Cerebellar cortex (tissue), 1 donor: ENCODE measurements at regions not wholly inside any gene's neighbourhood (a gene's known extent, or its start where the extent isn't known, plus 50 kb on each side); places are given as distances from the start of the nearest gene placed in this dataset.
A peak's percentile ranks its signal among the peaks of the same experiment; 100 is the strongest.
"Not testable (repeated sequence)": the region's sequence is repeated elsewhere in the genome, so short reads cannot be mapped to it uniquely, and the experiment has no call there.

ENCODE experiments used
- DNase-seq: peaks from one replicate; pipeline ENCODE4 v3.0.0-alpha.2; 2015; ENCODE audit warnings: low spot score

DNA sequence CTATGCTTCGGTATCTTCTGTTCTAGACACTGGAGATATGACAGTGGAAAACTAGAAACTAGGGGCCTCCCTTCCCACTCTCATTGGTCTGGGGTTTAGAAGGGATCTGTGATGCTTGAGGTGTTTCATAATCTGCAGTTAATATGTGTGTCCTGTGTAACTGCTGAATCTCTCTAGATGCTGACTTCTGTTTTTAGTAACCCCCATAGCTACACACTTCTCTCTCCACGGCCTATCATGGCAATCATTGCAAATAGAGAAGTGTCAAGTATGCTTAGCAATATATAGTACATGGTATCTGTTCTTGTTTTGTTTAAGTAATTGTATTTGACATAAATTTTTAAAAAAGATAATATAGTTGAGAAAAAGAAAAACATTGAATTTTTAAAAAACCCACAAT, 394.6 kb upstream of the MMS22L start:
- no peak for DNase-seq

DNA sequence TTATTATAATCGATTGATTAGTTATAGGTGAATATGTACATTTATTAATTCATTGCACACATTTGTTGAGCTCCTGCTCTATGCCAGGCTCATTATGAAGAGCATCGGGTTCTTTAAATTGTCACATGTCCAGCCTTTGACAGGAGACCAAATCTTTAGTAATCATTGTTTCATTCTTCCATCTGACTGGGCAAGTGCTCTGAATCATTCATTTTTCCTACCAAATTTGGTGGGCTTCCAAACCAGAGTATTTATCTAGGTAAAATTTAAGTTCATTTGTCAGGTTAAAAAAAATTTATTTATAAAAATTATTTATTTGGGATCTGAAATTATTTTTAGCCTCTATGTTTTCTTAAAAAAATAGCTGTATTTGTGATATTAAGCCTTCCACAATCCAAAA, 404.9 kb upstream of the MMS22L start:
- DNase-seq: no peak

DNA sequence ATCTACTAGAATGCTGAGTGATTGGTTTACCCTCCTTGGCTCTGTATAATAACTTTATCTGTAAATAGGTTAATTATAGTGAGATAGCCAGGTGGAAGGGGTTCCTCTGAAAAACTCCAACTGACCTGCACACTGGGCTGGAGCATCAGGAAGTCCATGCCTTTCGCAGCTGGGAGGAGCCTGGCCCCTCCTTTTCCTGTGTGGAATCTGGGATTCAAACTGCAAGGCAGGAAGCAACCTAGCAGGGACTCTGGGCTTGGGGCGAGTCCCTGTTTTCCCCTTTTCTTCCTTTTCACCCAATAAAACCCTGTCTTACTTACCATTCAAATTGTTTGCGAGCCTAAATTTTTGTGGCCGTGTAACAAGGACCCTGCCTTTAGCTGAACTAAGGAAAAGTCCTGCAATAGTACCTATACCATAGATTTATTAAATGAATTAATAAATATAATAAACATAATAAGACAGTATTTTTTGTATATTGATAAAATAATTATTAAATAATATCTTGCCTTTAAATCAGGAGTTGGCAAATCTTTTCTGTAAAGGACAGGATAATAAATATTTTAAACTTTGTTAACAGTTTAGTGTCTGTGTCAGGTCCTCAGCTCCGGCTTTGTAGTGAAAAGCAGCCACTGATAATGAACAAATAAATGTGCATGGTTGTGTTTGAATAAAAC, 406.2 kb upstream of the MMS22L start:
- DNase-seq: no peak

DNA sequence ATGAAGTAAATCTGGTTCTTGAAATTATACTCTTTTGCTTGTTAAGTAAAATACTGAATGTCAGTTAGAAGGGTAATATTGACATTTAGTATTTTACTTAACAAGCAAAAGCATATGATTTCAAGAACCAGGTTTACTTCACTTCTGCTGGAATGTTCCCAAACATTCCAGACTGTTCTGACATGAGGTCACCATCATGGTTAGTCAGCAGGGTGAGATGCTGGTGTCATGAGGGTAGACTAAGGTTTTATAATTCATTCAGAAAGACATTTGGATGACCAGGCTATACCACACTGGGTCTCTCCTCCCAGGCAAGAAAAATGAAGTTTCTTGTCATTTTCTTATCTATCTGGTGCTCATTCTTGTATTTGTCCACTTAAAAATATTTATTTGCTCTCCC, 414.4 kb upstream of the MMS22L start:
- DNase-seq: no peak

DNA sequence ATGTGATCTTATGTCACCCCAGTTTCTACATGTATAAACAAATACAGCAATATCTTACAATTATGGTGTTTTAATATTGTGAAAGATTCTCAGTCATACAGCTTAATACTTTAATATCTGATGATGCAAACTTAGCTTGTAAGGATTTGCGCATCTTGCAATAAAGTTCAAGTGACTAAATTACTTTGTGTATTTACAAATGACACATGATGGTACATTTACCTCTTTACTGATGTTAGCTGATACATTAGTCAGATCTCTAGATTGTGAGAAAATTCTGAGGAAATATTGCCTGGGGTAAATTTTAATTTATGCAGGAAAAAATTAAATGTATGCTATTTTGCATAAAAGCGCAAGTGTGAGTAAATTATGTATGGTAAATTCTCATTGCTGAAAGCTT, 418.8 kb upstream of the MMS22L start:
- DNase-seq: no peak

DNA sequence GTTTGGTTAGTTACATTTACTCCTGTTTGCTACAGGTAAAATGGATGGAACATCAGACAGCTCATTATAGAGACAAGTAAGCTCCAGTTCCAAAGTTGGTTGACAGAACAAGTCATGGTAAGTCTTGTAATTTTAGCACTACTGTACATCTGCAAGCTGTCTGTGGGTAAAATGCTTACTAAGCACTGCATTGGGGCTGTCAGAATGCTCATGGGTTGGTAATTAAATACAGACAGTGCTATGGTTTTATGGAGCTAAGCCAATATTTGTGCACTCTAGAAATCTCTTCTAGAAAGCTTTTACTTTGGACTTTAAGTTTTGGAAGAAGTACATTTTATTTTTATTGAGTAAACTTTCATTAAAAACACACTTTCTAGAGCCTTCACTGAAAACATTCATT, 419.2 kb upstream of the MMS22L start:
- no peak for DNase-seq

DNA sequence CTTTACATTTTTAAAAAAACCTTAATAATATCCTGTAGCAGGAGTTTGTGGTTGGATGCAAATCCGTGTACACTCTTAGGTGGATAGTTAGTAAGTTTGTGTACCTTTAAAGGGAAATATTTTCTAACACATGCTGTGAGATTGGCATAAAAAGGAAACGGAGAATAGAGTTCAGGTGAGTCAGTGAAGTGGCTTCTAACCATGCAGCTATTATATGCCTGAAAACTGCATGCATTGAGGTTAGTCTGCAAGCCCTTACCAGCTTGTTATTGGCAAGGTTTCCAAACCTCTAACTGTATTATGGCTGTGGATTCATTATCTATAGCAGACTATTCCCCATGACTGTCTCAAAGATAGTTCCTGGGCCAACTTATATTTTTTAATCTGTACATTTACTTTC, 420.6 kb upstream of the MMS22L start:
- no peak for DNase-seq

DNA sequence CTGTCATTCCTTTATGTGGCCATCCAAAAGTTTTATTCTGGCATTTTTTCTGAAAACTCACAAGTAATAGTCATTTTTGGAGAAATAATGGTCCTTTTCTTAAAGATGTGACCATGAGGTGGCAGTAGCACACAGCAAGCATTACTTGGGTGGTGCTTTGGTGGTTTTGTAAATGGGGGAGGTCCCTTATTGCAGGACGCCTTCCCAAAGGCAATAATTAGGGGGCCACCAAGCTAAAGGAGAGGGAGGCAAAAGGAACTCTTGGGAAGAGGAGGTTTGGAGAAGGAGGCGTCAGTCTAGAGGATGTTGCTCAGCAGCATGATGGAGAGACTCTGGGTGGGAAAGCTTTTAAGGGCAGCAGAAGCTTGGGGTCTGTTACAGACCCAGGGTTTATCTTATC, 422.6 kb upstream of the MMS22L start:
- DNase-seq: peak; percentile 3

DNA sequence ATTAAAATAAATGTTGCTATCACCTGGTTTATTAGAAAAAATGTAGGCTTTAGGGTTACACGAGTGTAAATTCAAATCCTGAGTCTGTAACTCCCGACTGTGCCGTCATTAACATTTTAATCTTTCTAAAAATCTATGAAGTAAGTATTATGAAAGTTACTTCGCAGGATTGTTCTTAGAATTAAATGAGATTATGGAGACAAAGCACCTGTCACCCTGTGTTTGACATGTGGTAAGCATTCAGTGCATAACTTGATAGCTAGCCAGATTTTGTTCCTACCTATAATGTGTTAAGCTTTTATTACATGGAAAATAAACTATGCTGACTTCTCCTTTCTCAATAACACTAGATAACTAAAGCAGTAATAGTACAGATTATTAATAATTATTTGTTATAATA, 429.7 kb upstream of the MMS22L start:
- no peak for DNase-seq

DNA sequence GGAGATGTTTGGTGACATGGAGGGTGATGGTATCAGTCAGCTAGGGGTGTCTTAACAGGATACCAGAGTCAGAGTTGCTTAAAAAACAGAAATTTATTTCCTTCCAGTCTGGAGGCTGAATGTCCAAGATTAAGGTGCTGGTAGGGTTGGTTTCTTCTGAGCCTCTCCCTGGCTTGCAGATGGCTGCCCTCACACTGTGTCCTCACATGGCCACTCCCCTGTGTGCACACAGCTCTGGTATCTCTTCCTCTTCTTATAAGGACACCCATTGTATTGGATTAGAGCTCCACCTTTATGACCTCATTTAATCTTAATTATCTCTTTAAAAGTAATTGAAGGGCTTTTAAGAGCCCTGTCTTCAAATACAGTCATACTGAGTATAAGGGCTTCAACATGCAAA, 431.8 kb upstream of the MMS22L start:
- no peak for DNase-seq

DNA sequence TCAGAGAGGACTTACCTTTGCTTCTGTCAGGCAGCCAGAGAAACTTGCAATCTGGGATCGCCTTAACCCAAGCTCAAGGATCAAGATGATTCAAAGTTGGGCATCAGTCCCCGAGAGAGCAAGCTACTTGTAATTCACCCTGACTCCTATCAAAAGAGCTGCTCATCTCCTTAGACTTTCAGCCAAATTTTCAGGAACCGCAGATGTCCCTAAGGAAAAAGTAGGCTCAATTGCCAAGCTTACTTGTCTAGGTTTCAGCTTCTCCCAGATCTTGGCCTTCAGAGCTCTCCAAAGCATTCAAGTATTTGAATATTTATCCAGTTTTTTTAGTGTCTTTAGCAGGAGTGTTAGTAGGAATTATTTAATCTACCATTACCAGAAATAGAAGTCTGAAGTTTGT, 434.1 kb upstream of the MMS22L start:
- DNase-seq: no peak

DNA sequence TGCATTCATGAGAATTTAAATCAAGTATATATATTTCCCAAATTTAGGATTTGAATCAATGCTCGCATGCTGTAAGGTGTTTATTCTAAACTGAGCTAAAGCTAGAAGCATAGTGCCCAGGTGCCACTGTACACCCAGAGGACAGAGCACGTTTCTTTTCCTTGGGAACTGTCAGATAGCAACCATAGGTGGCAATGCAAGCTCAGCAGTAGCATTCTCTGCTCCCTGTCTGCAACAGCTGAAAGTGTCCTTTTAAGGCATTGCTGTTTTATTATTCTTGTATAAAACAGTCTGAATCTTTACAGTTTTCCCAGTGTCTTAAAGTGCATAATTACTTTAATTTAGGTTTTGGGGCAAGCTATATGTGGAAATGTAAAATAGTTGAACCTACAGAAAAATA, 443.4 kb upstream of the MMS22L start:
- no peak for DNase-seq

DNA sequence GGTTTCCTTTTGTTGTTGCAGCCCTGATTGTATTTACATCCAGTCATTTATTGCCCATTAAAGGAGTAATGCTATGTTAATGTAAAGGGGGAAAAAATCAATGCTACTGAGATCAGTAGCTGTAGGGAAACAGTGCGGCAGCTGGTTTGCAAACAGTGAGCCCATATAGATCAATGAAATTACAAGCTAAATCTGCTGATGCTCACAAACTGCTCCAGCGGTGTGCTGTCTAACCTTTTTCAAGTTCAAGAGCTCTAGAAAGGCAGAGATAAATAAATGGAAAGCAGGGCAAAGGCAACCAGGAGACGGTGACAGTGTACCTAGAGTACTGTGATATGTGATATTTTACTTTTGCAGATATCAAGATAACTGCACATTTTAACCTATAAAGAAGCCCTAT, 449.0 kb upstream of the MMS22L start:
- DNase-seq: no peak

DNA sequence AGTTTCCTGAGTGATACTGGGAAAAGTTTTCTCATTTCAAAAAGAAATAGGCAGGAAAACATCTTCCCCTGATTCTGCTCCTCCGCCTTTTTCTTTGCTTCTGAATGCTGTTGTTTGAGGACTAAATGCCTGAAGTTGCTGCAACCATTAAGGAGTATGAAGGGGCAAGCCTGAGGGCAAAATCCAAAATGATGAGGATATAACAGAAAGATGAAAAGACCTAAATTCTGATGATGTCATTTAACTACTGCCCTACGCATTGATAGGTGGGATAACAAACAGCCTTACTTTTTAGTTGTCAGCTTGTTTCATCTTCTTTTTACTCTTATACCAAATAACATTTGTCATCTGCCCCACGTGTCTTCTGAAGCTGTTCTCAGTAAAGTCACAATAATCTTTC, 474.6 kb upstream of the MMS22L start:
- DNase-seq: no peak

DNA sequence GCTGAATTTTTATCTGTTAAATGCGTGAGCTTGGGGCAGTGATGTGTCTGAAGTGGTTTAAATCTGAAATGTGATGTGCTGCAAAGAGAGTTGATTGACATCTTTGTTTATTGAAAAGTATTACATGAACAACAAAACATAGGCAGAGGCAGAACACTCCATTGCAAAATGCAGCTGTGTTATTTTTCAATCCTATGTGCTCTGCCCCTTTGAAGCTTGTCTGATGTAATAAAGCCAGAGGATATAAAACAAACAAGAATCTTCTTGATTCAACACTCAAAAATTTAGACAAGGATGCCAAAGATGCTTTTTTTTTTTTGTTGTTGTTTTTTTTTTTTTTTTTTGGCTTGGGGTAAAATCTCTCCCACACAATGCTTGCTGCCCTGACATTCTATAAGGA, 482.4 kb upstream of the MMS22L start:
- no peak for DNase-seq

DNA sequence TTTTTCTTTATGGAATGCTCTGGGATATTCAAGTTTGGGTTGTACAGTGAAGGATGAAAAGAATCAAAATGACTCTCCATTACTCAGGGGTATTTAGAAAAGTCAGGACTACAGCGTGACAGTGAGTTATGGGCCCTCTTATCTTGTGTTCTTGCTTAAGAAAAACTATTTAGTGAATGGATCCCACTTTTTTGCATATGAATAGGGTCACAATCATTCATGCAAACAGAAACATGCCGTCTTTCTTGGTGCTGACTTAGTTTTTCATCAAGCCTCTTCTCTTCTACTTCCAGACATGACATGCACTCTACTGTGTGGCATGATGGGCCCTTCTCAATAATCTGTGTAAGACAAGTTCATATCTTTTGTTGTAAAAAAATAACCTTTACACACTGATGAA, 488.4 kb upstream of the MMS22L start:
- no peak for DNase-seq

DNA sequence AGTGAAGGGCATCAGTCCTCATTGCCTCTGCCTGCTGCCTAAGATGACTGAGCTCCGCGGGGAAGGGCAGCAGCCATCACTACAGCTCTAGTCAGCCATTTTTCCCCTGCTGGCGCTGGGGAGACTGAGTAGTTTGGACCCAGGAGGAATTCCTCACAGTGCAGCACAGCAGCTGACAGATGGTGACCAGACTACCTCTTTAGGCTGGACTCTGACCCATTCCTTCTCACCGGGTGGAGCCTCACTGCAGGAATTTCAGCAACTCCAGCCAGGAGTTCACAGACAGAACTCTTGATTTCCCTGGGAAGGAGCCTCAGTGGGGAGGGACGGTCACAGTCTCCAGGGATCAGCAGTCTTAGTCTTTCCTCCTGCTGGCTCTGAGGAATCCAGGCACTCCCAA, 492.0 kb upstream of the MMS22L start:
- DNase-seq: no peak

DNA sequence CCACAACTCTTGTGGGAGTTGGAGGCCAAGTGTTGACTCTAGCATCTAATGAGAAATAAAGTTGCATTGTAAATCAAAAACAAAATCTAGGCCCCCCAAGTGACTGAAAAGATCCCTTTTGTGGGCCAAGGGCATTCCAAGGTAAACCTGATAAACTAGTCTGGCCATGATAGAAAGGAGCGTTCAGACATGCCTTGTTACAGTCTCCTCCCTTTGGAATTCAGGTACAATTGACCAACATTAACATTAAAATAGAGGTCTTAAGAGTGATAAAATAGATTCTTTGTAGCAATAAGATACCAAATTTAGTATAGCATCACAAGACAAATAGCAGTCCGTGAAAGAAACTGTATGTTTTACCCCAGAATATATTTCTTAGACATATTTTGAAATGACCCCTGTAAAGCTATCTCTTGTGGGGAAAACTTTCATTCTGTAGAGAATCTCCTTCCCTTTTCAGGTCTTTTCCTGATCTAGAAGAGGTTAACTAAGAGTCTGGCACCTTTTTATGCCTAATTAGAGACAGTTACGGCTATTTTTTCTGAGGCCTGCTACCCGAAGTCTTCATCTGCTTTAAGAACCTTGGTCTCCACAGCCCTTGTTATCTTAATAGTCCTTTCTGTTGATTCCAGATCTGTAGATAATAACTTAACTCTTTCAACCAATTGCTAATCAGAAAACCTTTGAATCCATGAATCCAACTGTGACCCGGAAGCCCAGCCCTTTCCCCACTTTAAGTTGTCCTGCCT, 495.4 kb upstream of the MMS22L start:
- no peak for DNase-seq

DNA sequence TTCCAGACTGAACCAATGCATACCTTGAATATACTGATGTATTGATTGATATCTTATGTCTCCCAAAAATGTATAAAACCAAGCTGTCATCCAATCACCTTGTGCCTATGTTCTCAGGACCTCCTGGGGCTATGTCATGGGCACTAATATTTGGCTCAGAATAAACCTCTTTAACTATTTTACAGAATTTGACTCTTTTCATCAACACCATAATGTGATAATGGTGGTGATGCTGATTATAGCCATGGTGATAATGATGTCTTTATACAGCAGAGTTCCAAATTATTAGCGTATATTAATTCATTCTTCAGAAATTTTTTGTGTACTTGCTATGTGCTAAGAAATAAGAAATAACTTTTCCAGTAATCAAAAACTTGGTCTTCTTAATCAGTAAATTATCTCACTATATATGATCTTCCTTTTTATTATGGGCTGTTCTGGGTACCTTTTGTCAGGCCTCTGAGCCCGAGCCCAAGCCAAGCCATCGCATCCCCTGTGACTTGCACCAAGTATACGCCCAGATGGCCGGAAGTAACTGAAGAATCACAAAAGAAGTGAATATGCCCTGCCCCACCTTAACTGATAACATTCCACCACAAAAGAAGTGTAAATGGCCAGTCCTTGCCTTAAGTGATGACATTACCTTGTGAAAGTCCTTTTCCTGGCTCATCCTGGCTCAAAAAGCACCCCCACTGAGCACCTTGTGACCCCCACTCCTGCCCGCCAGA, 496.2 kb upstream of the MMS22L start:
- DNase-seq: not testable (repeated sequence)

DNA sequence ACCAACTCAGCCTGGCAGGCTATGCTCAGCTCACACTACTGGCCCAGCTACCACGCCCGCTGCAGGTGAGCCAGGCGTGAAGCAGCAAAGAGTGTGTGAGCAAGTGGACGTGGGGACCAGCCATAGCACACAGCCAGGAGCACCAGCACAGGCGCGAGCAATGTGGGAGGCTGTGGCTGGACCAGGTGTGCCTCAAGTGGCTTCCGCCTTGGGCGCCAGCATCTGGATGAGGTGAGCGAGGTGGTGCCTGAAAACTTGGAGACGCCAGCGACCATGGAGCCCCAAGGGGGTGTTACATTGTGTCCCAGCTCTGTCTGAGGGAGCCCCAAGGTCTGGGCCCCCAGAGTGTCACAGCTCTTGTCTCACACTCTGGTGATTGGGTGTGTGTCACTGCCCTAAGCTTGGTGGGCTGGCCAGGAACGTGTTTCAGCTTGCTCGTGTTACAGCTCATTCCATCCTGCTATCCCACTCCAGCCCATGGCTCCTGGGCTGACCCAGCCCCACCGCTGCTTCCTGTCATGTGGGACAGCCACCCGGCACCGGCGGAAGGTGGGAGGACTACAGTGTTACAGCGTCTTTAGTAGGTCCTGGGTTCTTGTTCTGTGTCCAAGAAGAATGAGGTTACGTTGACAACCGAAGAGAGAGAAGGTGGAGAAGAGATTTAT, 508.0 kb upstream of the MMS22L start:
- DNase-seq: no peak

DNA sequence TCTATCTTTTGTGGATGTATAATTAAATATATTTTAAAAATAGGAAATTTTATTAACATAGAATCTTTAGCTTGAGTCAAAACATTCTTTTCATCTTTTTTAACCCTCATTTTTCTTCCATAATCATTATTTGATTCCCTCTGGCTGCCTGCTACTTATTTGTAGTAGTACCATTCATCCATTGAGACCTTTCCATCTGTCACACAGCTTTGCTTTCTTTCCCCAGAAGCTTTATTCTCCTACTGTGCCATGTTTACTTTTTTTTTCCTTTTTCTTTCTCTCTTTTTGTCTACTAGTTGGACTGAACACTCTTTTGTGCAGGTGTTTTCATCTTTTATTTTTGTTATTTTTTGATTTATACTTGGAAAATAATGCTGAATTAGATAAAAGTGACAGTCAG, 522.6 kb upstream of the MMS22L start:
- DNase-seq: no peak

DNA sequence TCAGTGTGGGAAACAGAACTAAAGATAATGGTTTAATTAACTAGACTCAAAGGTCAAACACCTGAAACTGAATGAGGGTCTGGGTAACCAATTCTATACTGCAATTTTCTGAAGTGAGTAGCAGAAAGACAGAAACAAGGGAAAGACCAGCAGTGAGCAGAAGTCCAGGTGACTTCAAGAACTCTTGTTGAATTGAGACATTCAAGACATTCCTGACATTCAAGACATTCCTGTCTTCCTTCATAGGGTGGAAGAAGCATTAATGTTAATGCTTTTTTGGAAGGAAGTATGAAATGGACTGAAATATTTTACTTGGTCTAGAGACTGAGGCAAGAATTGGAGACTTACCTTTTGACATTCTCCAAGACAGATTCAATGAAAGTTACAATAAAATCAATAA, 529.9 kb upstream of the MMS22L start:
- no peak for DNase-seq
